ENCODE measurements at regions not wholly inside any gene's neighbourhood (a gene's known extent, or its start where the extent isn't known, plus 50 kb on each side); places are given as distances from the start of the nearest gene placed in this dataset.

- no peak for DNase-seq (ENCODE audit: low spot score)
Measured at GRCh38 chr7:15751191-15751701, 64.8 kb upstream of the MEOX2 start.

GRCh38 chr7:15750727-15751126, 64.2 kb upstream of the MEOX2 start:
- no peak for DNase-seq (ENCODE audit: low spot score)

- DNase-seq (ENCODE audit: low spot score) = no peak
Measured at GRCh38 chr7:15749631-15750030, 63.1 kb upstream of the MEOX2 start.

- DNase-seq (ENCODE audit: low spot score) = no peak
Measured at GRCh38 chr7:15747712-15748111, 61.2 kb upstream of the MEOX2 start.

- no peak for DNase-seq (ENCODE audit: low spot score)
Measured at GRCh38 chr7:15747301-15747700, 60.8 kb upstream of the MEOX2 start.

GRCh38 chr7:15743926-15744480, 57.5 kb upstream of the MEOX2 start:
- DNase-seq (ENCODE audit: low spot score) = no peak

GRCh38 chr7:15737601-15738000, 51.1 kb upstream of the MEOX2 start:
- DNase-seq (ENCODE audit: low spot score) = no peak

Measured in SW480 (cell line).